Panc1 (cell line): ENCODE measurements at regions not wholly inside any gene's neighbourhood (a gene's known extent, or its start where the extent isn't known, plus 50 kb on each side); places are given as distances from the start of the nearest gene placed in this dataset.

Experiments
- ATAC-seq: fragments of 200-7000 bp; cut with Tn5 transposase; 2 replicates; pipeline ENCODE4 v1.9.1; 2020; ENCODE audit warnings: mild to moderate bottlenecking, moderate library complexity
- BruUV-seq: library from RNA; stranded (reverse); fragments of 400-500 nt; replicated peaks from 2 replicates; lab custom pipeline; 2021; lab: Mats Ljungman, UMichigan
- CTCF ChIA-PET: fragments of 300-600 bp; sonication (Branson Sonifier 250); formaldehyde crosslinking; loops from one replicate; lab custom pipeline; 2022; ENCODE audit warnings: antibody characterized with exemption; lab: Charles Lee
- POLR2A ChIA-PET: fragments of 300-600 bp; sonication (Branson Sonifier 250); formaldehyde crosslinking; loops from one replicate; lab custom pipeline; 2022; ENCODE audit warnings: antibody characterized with exemption; lab: Charles Lee
- DNase-seq: peaks from one replicate; pipeline ENCODE4 v3.0.0-alpha.2; 2010; ENCODE audit warnings: low read depth, low spot score
- H3K27ac ChIP-seq: 2 replicates; pipeline ENCODE4 v1.5.1; 2011; ENCODE audit warnings: mild to moderate bottlenecking, low read length, inconsistent platforms
- H3K27me3 ChIP-seq: fragments of 200-500 bp; sonication (Bioruptor generic); 2 replicates; pipeline ENCODE4 v1.6.0; 2014; ENCODE audit warnings: low read length, inconsistent platforms; ENCODE audit not compliant: control insufficient read depth, insufficient read depth
- H3K36me3 ChIP-seq: fragments of 200-500 bp; sonication (Bioruptor generic); 2 replicates; pipeline ENCODE4 v1.5.1; 2014; ENCODE audit warnings: inconsistent platforms, mild to moderate bottlenecking, low read length, moderate library complexity; ENCODE audit not compliant: control insufficient read depth, insufficient read depth
- H3K4me1 ChIP-seq: 2 replicates; pipeline ENCODE4 v1.5.1; 2011; ENCODE audit warnings: inconsistent platforms, mild to moderate bottlenecking, low read length, moderate library complexity; ENCODE audit not compliant: control insufficient read depth, insufficient read depth
- H3K4me3 ChIP-seq, 2 experiments: 2 replicates each; pipeline ENCODE4 v1.5.1; 2011 to 2012; ENCODE audit warnings: low read depth in 2 of 2, low read length in 2 of 2, mild to moderate bottlenecking in 2 of 2, inconsistent platforms in 1 of 2, moderate library complexity in 1 of 2
- H3K9me3 ChIP-seq: fragments of 200-500 bp; sonication (Bioruptor generic); 2 replicates; pipeline ENCODE4 v1.5.1; 2014; ENCODE audit warnings: low read depth, mild to moderate bottlenecking, inconsistent platforms, low read length, moderate library complexity; ENCODE audit not compliant: control insufficient read depth, insufficient read depth
- CTCF ChIP-seq: fragments of 450-650 bp; IDR thresholded peaks from 2 replicates; pipeline ENCODE4 v1.5.1; 2017; ENCODE audit warnings: mild to moderate bottlenecking
- POLR2AphosphoS5 ChIP-seq: IDR thresholded peaks from 2 replicates; pipeline ENCODE4 v1.6.1; 2012; ENCODE audit warnings: mild to moderate bottlenecking, low read depth, low read length, moderate library complexity
- REST ChIP-seq, 2 experiments: IDR thresholded peaks; 2 replicates each; pipeline ENCODE4 v1.6.1; 2011 to 2012; ENCODE audit warnings: low read depth in 2 of 2, control low read depth in 1 of 2, low read length in 1 of 2, mild to moderate bottlenecking in 1 of 2, moderate library complexity in 1 of 2; ENCODE audit not compliant: insufficient read depth in 1 of 2
- SIN3A ChIP-seq: IDR thresholded peaks from 2 replicates; pipeline ENCODE4 v1.6.1; 2012; ENCODE audit warnings: low read depth, mild to moderate bottlenecking, low read length, moderate library complexity, borderline replicate concordance; ENCODE audit not compliant: insufficient read depth
- TCF7L2 ChIP-seq: IDR thresholded peaks from 2 replicates; pipeline ENCODE4 v1.6.1; 2011; ENCODE audit warnings: mild to moderate bottlenecking, low read depth, low read length, inconsistent platforms
- in situ Hi-C: cut with HindIII; loops from 2 replicates; pipeline ENCODE4 v1.10.0; 2016; ENCODE audit warnings: low sequenced_read_pairs, low pct_unique_long_range_greater_than_20kb
- intact Hi-C: fragments of 100-400 bp; cut with micrococcal nuclease; formaldehyde crosslinking; loops from one replicate; pipeline ENCODE4 v1.10.0; 2022; ENCODE audit not compliant: unreplicated experiment

GRCh38 chr10:74770400-74770799 lies 56.0 kb upstream of the KAT6B start:
- H3K27ac ChIP-seq = no peak overlapping the region
- in situ Hi-C loops (no loop called here), intact Hi-C loops (no loop called here)
- no peaks in the 10 kb centered on the region for H3K27me3 ChIP-seq
- BruUV-seq = no TSS peak
- POLR2A ChIA-PET = no interaction called here
- DNase-seq (no peak), ATAC-seq (no peak)
- TF ChIP-seq TCF7L2 = no peak
- CTCF ChIA-PET = no interaction called here
- no peaks in the 10 kb centered on the region for H3K4me1 ChIP-seq
- H3K4me3 ChIP-seq = no peak overlapping the region
- no peaks in the 10 kb centered on the region for H3K36me3 ChIP-seq
- H3K9me3 ChIP-seq = 0 out of 2 replicates have a peak, but pooled peaks cover 2% of the 10 kb centered on the region

GRCh38 chr10:74771054-74771453 lies 55.3 kb upstream of the KAT6B start:
- POLR2A ChIA-PET = no interaction called here
- Histone ChIP-seq H3K4me1 (no peaks in the 10 kb centered on the region), H3K4me3 (no peak overlapping the region), H3K36me3 (no peaks in the 10 kb centered on the region), H3K27ac (no peak overlapping the region), H3K27me3 (no peaks in the 10 kb centered on the region), H3K9me3 (0 out of 2 replicates have a peak, but pooled peaks cover 2% of the 10 kb centered on the region)
- TF ChIP-seq SIN3A (no peak), TCF7L2 (no peak), CTCF (no peak)
- CTCF ChIA-PET = no interaction called here
- BruUV-seq = no TSS peak
- DNase-seq = no peak
- no peak for ATAC-seq
- in situ Hi-C loops (no loop called here), intact Hi-C loops (no loop called here)

GRCh38 chr10:74775099-74775498 lies 51.3 kb upstream of the KAT6B start:
- DNase-seq (no peak), ATAC-seq (no peak)
- BruUV-seq = no TSS peak
- Histone ChIP-seq H3K36me3 (no peaks in the 10 kb centered on the region), H3K4me3 (no peak overlapping the region), H3K27me3 (no peaks in the 10 kb centered on the region), H3K27ac (no peak overlapping the region), H3K9me3 (0 out of 2 replicates have a peak, but pooled peaks cover 2% of the 10 kb centered on the region), H3K4me1 (no peaks in the 10 kb centered on the region)
- CTCF ChIA-PET = no interaction called here
- TF ChIP-seq CTCF = no peak
- no peak for TF ChIP-seq SIN3A
- TF ChIP-seq REST (IDR thresholded peaks at IDR 0.05; ENCODE audit: insufficient read depth in 1 of 2, low read depth in 2 of 2, low read length in 1 of 2) = no peak
- TF ChIP-seq POLR2AphosphoS5 = no peak
- TF ChIP-seq TCF7L2 = no peak
- POLR2A ChIA-PET = no interaction called here
- in situ Hi-C loops (no loop called here), intact Hi-C loops (no loop called here)
